Astrocyte (in vitro differentiated cells and primary cell): ENCODE measurements at regions not wholly inside any gene's neighbourhood (a gene's known extent, or its start where the extent isn't known, plus 50 kb on each side); places are given as distances from the start of the nearest gene placed in this dataset.

Source experiments
- DNase-seq: peaks from one replicate; pipeline ENCODE4 v3.0.0-alpha.2; 2010; ENCODE audit warnings: low read depth
- FAIRE-seq: peaks from 2 replicates; lab custom pipeline; 2011; peaks lifted over from hg19 to GRCh38; lab: Jason Lieb, UNC
- H2AFZ ChIP-seq: 2 replicates; pipeline ENCODE4 v1.6.0; 2012; ENCODE audit warnings: low read depth, low read length, inconsistent platforms
- H3K27ac ChIP-seq: 2 replicates; pipeline ENCODE4 v1.5.1; 2011; ENCODE audit warnings: low read depth, low read length, inconsistent platforms
- H3K27me3 ChIP-seq: 2 replicates; pipeline ENCODE4 v1.6.0; 2011; ENCODE audit warnings: low read length, inconsistent platforms; ENCODE audit not compliant: insufficient read depth
- H3K36me3 ChIP-seq: 2 replicates; pipeline ENCODE4 v1.5.1; 2011; ENCODE audit warnings: low read length, inconsistent platforms; ENCODE audit not compliant: insufficient read depth
- H3K4me1 ChIP-seq: 2 replicates; pipeline ENCODE4 v1.5.1; 2011; ENCODE audit warnings: low read length, inconsistent platforms; ENCODE audit not compliant: insufficient read depth
- H3K4me2 ChIP-seq: 2 replicates; pipeline ENCODE4 v1.6.0; 2012; ENCODE audit warnings: low read length, inconsistent platforms
- H3K4me3 ChIP-seq: 2 replicates; pipeline ENCODE4 v1.5.1; 2011; ENCODE audit warnings: low read depth, mild to moderate bottlenecking, low read length, inconsistent platforms; ENCODE audit not compliant: insufficient read depth
- H3K79me2 ChIP-seq: 2 replicates; pipeline ENCODE4 v1.6.0; 2012; ENCODE audit warnings: mild to moderate bottlenecking, low read length, inconsistent platforms; ENCODE audit not compliant: insufficient read depth
- H3K9ac ChIP-seq: 2 replicates; pipeline ENCODE4 v1.6.0; 2012; ENCODE audit warnings: mild to moderate bottlenecking, low read length, inconsistent platforms
- H3K9me3 ChIP-seq: 2 replicates; pipeline ENCODE4 v1.5.1; 2012; ENCODE audit warnings: low read depth, mild to moderate bottlenecking, low read length, inconsistent platforms; ENCODE audit not compliant: insufficient read depth
- H4K20me1 ChIP-seq: 2 replicates; pipeline ENCODE4 v1.6.0; 2012; ENCODE audit warnings: low read length, inconsistent platforms; ENCODE audit not compliant: insufficient read depth
- H3K27ac Mint-ChIP-seq: one replicate; pipeline ENCODE4 v1.8.0; 2021; ENCODE audit warnings: mild to moderate bottlenecking, mixed read lengths; ENCODE audit not compliant: unreplicated experiment
- H3K27me3 Mint-ChIP-seq: one replicate; pipeline ENCODE4 v1.8.0; 2021; ENCODE audit warnings: low read depth, mixed read lengths; ENCODE audit not compliant: unreplicated experiment
- H3K36me3 Mint-ChIP-seq: one replicate; pipeline ENCODE4 v1.8.0; 2021; ENCODE audit warnings: low read depth, mixed read lengths; ENCODE audit not compliant: unreplicated experiment
- H3K4me1 Mint-ChIP-seq: one replicate; pipeline ENCODE4 v1.8.0; 2021; ENCODE audit warnings: low read depth, mixed read lengths; ENCODE audit not compliant: unreplicated experiment
- H3K4me3 Mint-ChIP-seq: one replicate; pipeline ENCODE4 v1.8.0; 2021; ENCODE audit warnings: mild to moderate bottlenecking, moderate library complexity, mixed read lengths; ENCODE audit not compliant: unreplicated experiment
- H3K9me3 Mint-ChIP-seq: one replicate; pipeline ENCODE4 v1.8.0; 2021; ENCODE audit warnings: mild to moderate bottlenecking, mixed read lengths; ENCODE audit not compliant: unreplicated experiment
- CTCF ChIP-seq: IDR thresholded peaks from 2 replicates; pipeline ENCODE4 v1.5.1; 2011; ENCODE audit warnings: low read depth, mild to moderate bottlenecking, inconsistent platforms, low read length, moderate library complexity; ENCODE audit not compliant: insufficient read depth
- EZH2 ChIP-seq: IDR thresholded peaks from 2 replicates; pipeline ENCODE4 v1.6.1; 2012; ENCODE audit warnings: mild to moderate bottlenecking, low read length, inconsistent platforms; ENCODE audit not compliant: insufficient read depth

DNA sequence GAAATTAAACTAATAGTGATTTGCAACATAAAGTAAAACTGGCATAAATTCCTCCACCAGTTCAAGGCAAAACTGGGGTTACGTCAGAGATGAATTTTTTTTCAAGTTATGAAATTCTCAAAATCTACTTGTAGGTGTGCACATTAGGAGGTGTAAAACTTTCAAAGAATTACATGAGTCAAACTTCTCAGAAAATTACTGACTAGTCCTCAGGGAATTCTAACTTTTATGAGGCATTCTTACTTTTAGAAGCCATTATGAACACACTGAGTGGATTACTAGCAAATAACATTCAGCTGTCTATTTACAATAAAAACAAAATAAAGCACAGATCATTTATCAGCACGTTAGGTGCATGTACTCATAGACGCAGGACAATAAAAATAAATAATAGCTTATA lies 348.7 kb downstream of the CDH11 start:
- DNase-seq (no peak), FAIRE-seq (no peak)
- no peak overlapping the region for H3K27ac ChIP-seq
- no peak for TF ChIP-seq CTCF
- TF ChIP-seq EZH2 = no peak
- no peak overlapping the region for H3K9ac ChIP-seq
- H3K36me3 Mint-ChIP-seq = no peaks in the 10 kb centered on the region
- no peaks in the 10 kb centered on the region for H3K36me3 ChIP-seq
- peaks cover 3% of the 10 kb centered on the region for H3K9me3 Mint-ChIP-seq
- H3K27me3 Mint-ChIP-seq = no peaks in the 10 kb centered on the region
- H4K20me1 ChIP-seq = no peaks in the 10 kb centered on the region
- no peaks in the 10 kb centered on the region for H3K27me3 ChIP-seq
- no peak overlapping the region for H2AFZ ChIP-seq
- H3K4me1 ChIP-seq = no peaks in the 10 kb centered on the region
- no peak overlapping the region for H3K27ac Mint-ChIP-seq
- H3K9me3 ChIP-seq = no peaks in the 10 kb centered on the region
- no peaks in the 10 kb centered on the region for H3K4me1 Mint-ChIP-seq
- H3K79me2 ChIP-seq = no peaks in the 10 kb centered on the region
- no peak overlapping the region for H3K4me2 ChIP-seq
- no peak overlapping the region for H3K4me3 Mint-ChIP-seq
- no peak overlapping the region for H3K4me3 ChIP-seq

DNA sequence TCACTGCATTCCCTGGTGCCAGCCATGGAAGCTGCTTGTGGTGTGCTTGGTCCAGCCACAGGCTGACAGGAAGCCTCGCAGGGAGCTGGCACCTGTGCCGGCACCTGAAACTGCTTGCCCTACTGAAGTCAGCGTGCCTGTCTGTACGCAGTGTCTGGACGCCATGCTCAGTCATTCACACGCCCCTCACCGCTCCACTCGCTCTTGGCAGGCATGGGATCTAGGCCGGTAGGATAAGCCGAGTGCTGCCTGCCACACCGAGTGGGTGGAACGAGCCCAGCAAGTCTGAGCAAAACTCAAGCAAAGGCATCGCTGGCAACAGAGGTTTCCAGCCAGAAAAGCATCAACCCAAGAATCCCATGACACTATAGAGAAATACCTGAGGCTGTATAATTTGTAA lies 350.6 kb downstream of the CDH11 start:
- Histone ChIP-seq H3K4me3 (no peak overlapping the region), H3K27me3 (no peaks in the 10 kb centered on the region), H2AFZ (no peak overlapping the region), H3K36me3 (no peaks in the 10 kb centered on the region), H3K4me2 (no peak overlapping the region), H3K4me1 (no peaks in the 10 kb centered on the region), H3K9me3 (no peaks in the 10 kb centered on the region), H3K9ac (no peak overlapping the region), H3K79me2 (no peaks in the 10 kb centered on the region), H3K27ac (no peak overlapping the region), H4K20me1 (no peaks in the 10 kb centered on the region)
- Mint-ChIP-seq H3K9me3 (peaks cover 2% of the 10 kb centered on the region), H3K4me1 (no peaks in the 10 kb centered on the region), H3K4me3 (no peak overlapping the region), H3K27me3 (no peaks in the 10 kb centered on the region), H3K36me3 (no peaks in the 10 kb centered on the region), H3K27ac (no peak overlapping the region)
- FAIRE-seq (no peak), DNase-seq (no peak)
- no peak for TF ChIP-seq CTCF
- TF ChIP-seq EZH2 = no peak

- H3K27me3 Mint-ChIP-seq = peaks cover 10% of the 10 kb centered on the region
- H3K9me3 Mint-ChIP-seq = no peaks in the 10 kb centered on the region
- no peak for TF ChIP-seq CTCF
- no peak for TF ChIP-seq EZH2
- no peaks in the 10 kb centered on the region for H3K36me3 ChIP-seq
- no peak overlapping the region for H3K9ac ChIP-seq
- H3K27ac Mint-ChIP-seq = no peak overlapping the region
- no peak overlapping the region for H3K27ac ChIP-seq
- FAIRE-seq (no peak), DNase-seq (no peak)
- no peaks in the 10 kb centered on the region for H3K4me1 ChIP-seq
- H3K36me3 Mint-ChIP-seq = no peaks in the 10 kb centered on the region
- no peaks in the 10 kb centered on the region for H3K79me2 ChIP-seq
- no peaks in the 10 kb centered on the region for H3K27me3 ChIP-seq
- no peak overlapping the region for H3K4me2 ChIP-seq
- H4K20me1 ChIP-seq = no peaks in the 10 kb centered on the region
- H3K9me3 ChIP-seq = no peaks in the 10 kb centered on the region
- H3K4me3 Mint-ChIP-seq = no peak overlapping the region
- H2AFZ ChIP-seq = no peak overlapping the region
- H3K4me1 Mint-ChIP-seq = no peaks in the 10 kb centered on the region
- H3K4me3 ChIP-seq = no peak overlapping the region
Observed at GRCh38 chr16:64762211-64762610, 359.7 kb downstream of the CDH11 start.
